ENCODE measurements at regions not wholly inside any gene's neighbourhood (a gene's known extent, or its start where the extent isn't known, plus 50 kb on each side); places are given as distances from the start of the nearest gene placed in this dataset.

GRCh38 chr5:21680641-21681040, 1172.5 kb downstream of the CDH12 start:
- Histone ChIP-seq H3K27ac (ENCODE audit: low read depth, low read length) (peak overlapping the region; percentile 61), H3K9me3 (ENCODE audit: insufficient read depth, low read depth, low read length) (no peaks in the 10 kb centered on the region), H3K4me3 (ENCODE audit: insufficient read depth, low read depth, low read length) (no peak overlapping the region), H4K20me1 (ENCODE audit: insufficient read depth, low read length) (no peaks in the 10 kb centered on the region), H3K4me1 (ENCODE audit: insufficient read depth, low read length) (peaks cover 17% of the 10 kb centered on the region), H2AFZ (ENCODE audit: low read depth, low read length) (no peak overlapping the region), H3K9ac (ENCODE audit: low read length) (peak overlapping the region; percentile 11), H3K36me3 (ENCODE audit: insufficient read depth, low read length) (no peaks in the 10 kb centered on the region), H3K79me2 (ENCODE audit: insufficient read depth, low read length) (no peaks in the 10 kb centered on the region), H3K27me3 (ENCODE audit: insufficient read depth, low read length) (no peaks in the 10 kb centered on the region), H3K4me2 (ENCODE audit: low read length) (peak overlapping the region; percentile 6)
- no peaks in the 10 kb centered on the region for H3K36me3 Mint-ChIP-seq (ENCODE audit: low read depth, unreplicated experiment)
- DNase-seq (ENCODE audit: low read depth) (peak; percentile 47), FAIRE-seq (no peak)
- TF ChIP-seq EZH2 (IDR thresholded peaks at IDR 0.05; ENCODE audit: insufficient read depth, low read length) (no peak), CTCF (IDR thresholded peaks at IDR 0.05; ENCODE audit: insufficient read depth, low read depth, low read length) (no peak)
- H3K4me3 Mint-ChIP-seq (ENCODE audit: unreplicated experiment) = no peak overlapping the region
- no peaks in the 10 kb centered on the region for H3K27me3 Mint-ChIP-seq (ENCODE audit: low read depth, unreplicated experiment)
- no peaks in the 10 kb centered on the region for H3K9me3 Mint-ChIP-seq (ENCODE audit: unreplicated experiment)
- peak overlapping the region; percentile 84 for H3K27ac Mint-ChIP-seq (ENCODE audit: unreplicated experiment)
- peaks cover 29% of the 10 kb centered on the region for H3K4me1 Mint-ChIP-seq (ENCODE audit: low read depth, unreplicated experiment)

GRCh38 chr5:21680196-21680595, 1172.9 kb downstream of the CDH12 start:
- no peaks in the 10 kb centered on the region for H3K9me3 Mint-ChIP-seq (ENCODE audit: unreplicated experiment)
- TF ChIP-seq CTCF (IDR thresholded peaks at IDR 0.05; ENCODE audit: insufficient read depth, low read depth, low read length) = no peak
- TF ChIP-seq EZH2 (IDR thresholded peaks at IDR 0.05; ENCODE audit: insufficient read depth, low read length) = no peak

GRCh38 chr5:21678526-21678925, 1174.6 kb downstream of the CDH12 start:
- Histone ChIP-seq H3K9me3 (ENCODE audit: insufficient read depth, low read depth, low read length) (no peaks in the 10 kb centered on the region), H3K4me2 (ENCODE audit: low read length) (no peak overlapping the region), H3K79me2 (ENCODE audit: insufficient read depth, low read length) (no peaks in the 10 kb centered on the region), H3K9ac (ENCODE audit: low read length) (no peak overlapping the region), H3K4me3 (ENCODE audit: insufficient read depth, low read depth, low read length) (no peak overlapping the region), H3K27me3 (ENCODE audit: insufficient read depth, low read length) (no peaks in the 10 kb centered on the region), H2AFZ (ENCODE audit: low read depth, low read length) (no peak overlapping the region), H3K4me1 (ENCODE audit: insufficient read depth, low read length) (peaks cover 12% of the 10 kb centered on the region), H3K36me3 (ENCODE audit: insufficient read depth, low read length) (no peaks in the 10 kb centered on the region), H4K20me1 (ENCODE audit: insufficient read depth, low read length) (no peaks in the 10 kb centered on the region), H3K27ac (ENCODE audit: low read depth, low read length) (no peak overlapping the region)
- no peaks in the 10 kb centered on the region for H3K9me3 Mint-ChIP-seq (ENCODE audit: unreplicated experiment)
- FAIRE-seq = no peak
- H3K4me3 Mint-ChIP-seq (ENCODE audit: unreplicated experiment) = no peak overlapping the region
- no peak for DNase-seq (ENCODE audit: low read depth)
- no peaks in the 10 kb centered on the region for H3K36me3 Mint-ChIP-seq (ENCODE audit: low read depth, unreplicated experiment)
- no peak overlapping the region for H3K27ac Mint-ChIP-seq (ENCODE audit: unreplicated experiment)
- no peak for TF ChIP-seq EZH2 (IDR thresholded peaks at IDR 0.05; ENCODE audit: insufficient read depth, low read length)
- TF ChIP-seq CTCF (IDR thresholded peaks at IDR 0.05; ENCODE audit: insufficient read depth, low read depth, low read length) = no peak
- H3K4me1 Mint-ChIP-seq (ENCODE audit: low read depth, unreplicated experiment) = peaks cover 29% of the 10 kb centered on the region
- H3K27me3 Mint-ChIP-seq (ENCODE audit: low read depth, unreplicated experiment) = no peaks in the 10 kb centered on the region

More at GRCh38 chr5:21680196-21680595, 1172.9 kb downstream of the CDH12 start:
- H3K27me3 ChIP-seq (ENCODE audit: insufficient read depth, low read length) = no peaks in the 10 kb centered on the region
- Mint-ChIP-seq H3K27me3 (ENCODE audit: low read depth, unreplicated experiment) (no peaks in the 10 kb centered on the region), H3K4me1 (ENCODE audit: low read depth, unreplicated experiment) (peaks cover 29% of the 10 kb centered on the region), H3K36me3 (ENCODE audit: low read depth, unreplicated experiment) (no peaks in the 10 kb centered on the region), H3K4me3 (ENCODE audit: unreplicated experiment) (no peak overlapping the region), H3K27ac (ENCODE audit: unreplicated experiment) (peak overlapping the region; percentile 84)
- FAIRE-seq = no peak
- H3K27ac ChIP-seq (ENCODE audit: low read depth, low read length) = peak overlapping the region; percentile 61
- H3K4me2 ChIP-seq (ENCODE audit: low read length) = peak overlapping the region; percentile 6
- no peaks in the 10 kb centered on the region for H4K20me1 ChIP-seq (ENCODE audit: insufficient read depth, low read length)
- H3K4me1 ChIP-seq (ENCODE audit: insufficient read depth, low read length) = peaks cover 13% of the 10 kb centered on the region
- H3K4me3 ChIP-seq (ENCODE audit: insufficient read depth, low read depth, low read length) = no peak overlapping the region
- H3K9ac ChIP-seq (ENCODE audit: low read length) = peak overlapping the region; percentile 11
- no peaks in the 10 kb centered on the region for H3K79me2 ChIP-seq (ENCODE audit: insufficient read depth, low read length)
- no peaks in the 10 kb centered on the region for H3K36me3 ChIP-seq (ENCODE audit: insufficient read depth, low read length)
- no peak overlapping the region for H2AFZ ChIP-seq (ENCODE audit: low read depth, low read length)
- no peaks in the 10 kb centered on the region for H3K9me3 ChIP-seq (ENCODE audit: insufficient read depth, low read depth, low read length)
- peak; percentile 95 for DNase-seq (ENCODE audit: low read depth)
